Parathyroid adenoma (tissue), 2 donors: ENCODE measurements at regions not wholly inside any gene's neighbourhood (a gene's known extent, or its start where the extent isn't known, plus 50 kb on each side); places are given as distances from the start of the nearest gene placed in this dataset.

Experiments used
- H2AFZ ChIP-seq: fragments of 300-600 bp; sonication (generic); one replicate; pipeline ENCODE4 v1.7.0; 2017; ENCODE audit warnings: antibody characterized with exemption, mild to moderate bottlenecking
- H3K27ac ChIP-seq: fragments of 300-600 bp; sonication (generic); one replicate; pipeline ENCODE4 v1.7.0; 2017
- H3K27me3 ChIP-seq: fragments of 300-600 bp; sonication (generic); one replicate; pipeline ENCODE4 v1.7.0; 2017; ENCODE audit warnings: low read length; ENCODE audit not compliant: control insufficient read depth, insufficient read depth
- H3K36me3 ChIP-seq: fragments of 300-600 bp; sonication (generic); one replicate; pipeline ENCODE4 v1.7.0; 2017; ENCODE audit warnings: low read length; ENCODE audit not compliant: control insufficient read depth, insufficient read depth
- H3K4me1 ChIP-seq: fragments of 300-600 bp; sonication (generic); one replicate; pipeline ENCODE4 v1.7.0; 2017; ENCODE audit warnings: control low read depth
- H3K4me2 ChIP-seq: fragments of 300-600 bp; sonication (generic); one replicate; pipeline ENCODE4 v1.7.0; 2017; ENCODE audit warnings: low read length
- H3K4me3 ChIP-seq: fragments of 300-600 bp; sonication (generic); one replicate; pipeline ENCODE4 v1.7.0; 2017; ENCODE audit warnings: low read depth, low read length
- H3K79me2 ChIP-seq: fragments of 300-600 bp; sonication (generic); one replicate; pipeline ENCODE4 v1.7.0; 2017; ENCODE audit warnings: control low read depth
- H3K9ac ChIP-seq: fragments of 300-600 bp; sonication (generic); one replicate; pipeline ENCODE4 v1.7.0; 2017; ENCODE audit warnings: mild to moderate bottlenecking
- H3K9me3 ChIP-seq: fragments of 300-600 bp; sonication (generic); one replicate; pipeline ENCODE4 v1.7.0; 2017; ENCODE audit warnings: low read length; ENCODE audit not compliant: control insufficient read depth
- TF ChIP-seq, protein P1 (sequence below): fragments of 300-600 bp; sonication (generic); IDR thresholded peaks from one replicate; pipeline ENCODE4 v1.7.0; 2017; ENCODE audit warnings: antibody characterized with exemption, mild to moderate bottlenecking
- donor health status: primary hyperparathyroidism.

DNA sequence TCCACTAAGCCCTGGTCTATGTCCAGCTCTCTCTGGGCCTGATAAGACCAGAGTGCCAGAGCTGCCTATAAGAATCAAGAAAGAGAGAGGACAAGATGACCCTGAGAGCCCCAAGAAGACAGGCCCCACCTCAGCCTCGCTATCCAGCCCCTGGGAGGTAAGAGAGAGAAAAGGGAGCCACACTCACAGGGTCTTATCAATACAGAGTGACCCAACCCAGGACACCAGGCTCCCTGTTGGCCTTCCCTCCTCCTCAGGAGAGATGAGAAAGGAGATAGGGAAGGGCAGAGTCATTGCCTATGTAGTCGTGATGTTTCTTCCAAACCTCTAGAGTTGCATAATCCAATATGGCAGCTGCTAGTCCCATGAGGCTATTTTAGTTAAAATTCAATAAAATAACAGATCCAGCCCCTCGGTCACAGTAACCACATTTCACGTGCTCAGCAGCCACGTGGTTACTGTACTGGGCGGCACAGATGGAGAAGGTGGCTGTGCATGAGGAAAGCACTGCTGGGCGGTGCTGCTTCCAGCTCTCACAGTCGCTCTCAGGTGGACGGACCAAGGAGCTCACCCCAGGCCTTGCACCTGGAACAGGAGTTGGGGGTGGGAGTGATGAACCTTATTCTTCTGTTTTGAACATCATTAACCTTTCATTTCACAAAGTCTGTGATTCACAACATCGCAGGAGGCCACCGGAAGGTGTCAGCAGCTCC, 525.8 kb downstream of the SHQ1 start:
- H3K27ac ChIP-seq, result no peak overlapping the region
- no peak overlapping the region for H3K4me3 ChIP-seq
- no peaks in the 10 kb centered on the region for H3K79me2 ChIP-seq
- TF ChIP-seq, protein P1, sequence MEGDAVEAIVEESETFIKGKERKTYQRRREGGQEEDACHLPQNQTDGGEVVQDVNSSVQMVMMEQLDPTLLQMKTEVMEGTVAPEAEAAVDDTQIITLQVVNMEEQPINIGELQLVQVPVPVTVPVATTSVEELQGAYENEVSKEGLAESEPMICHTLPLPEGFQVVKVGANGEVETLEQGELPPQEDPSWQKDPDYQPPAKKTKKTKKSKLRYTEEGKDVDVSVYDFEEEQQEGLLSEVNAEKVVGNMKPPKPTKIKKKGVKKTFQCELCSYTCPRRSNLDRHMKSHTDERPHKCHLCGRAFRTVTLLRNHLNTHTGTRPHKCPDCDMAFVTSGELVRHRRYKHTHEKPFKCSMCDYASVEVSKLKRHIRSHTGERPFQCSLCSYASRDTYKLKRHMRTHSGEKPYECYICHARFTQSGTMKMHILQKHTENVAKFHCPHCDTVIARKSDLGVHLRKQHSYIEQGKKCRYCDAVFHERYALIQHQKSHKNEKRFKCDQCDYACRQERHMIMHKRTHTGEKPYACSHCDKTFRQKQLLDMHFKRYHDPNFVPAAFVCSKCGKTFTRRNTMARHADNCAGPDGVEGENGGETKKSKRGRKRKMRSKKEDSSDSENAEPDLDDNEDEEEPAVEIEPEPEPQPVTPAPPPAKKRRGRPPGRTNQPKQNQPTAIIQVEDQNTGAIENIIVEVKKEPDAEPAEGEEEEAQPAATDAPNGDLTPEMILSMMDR, result no peak
- H3K9ac ChIP-seq, result no peak overlapping the region
- H2AFZ ChIP-seq, result no peak overlapping the region
- no peaks in the 10 kb centered on the region for H3K9me3 ChIP-seq
- no peaks in the 10 kb centered on the region for H3K27me3 ChIP-seq
- no peaks in the 10 kb centered on the region for H3K36me3 ChIP-seq
- no peaks in the 10 kb centered on the region for H3K4me1 ChIP-seq
- H3K4me2 ChIP-seq, result no peak overlapping the region

DNA sequence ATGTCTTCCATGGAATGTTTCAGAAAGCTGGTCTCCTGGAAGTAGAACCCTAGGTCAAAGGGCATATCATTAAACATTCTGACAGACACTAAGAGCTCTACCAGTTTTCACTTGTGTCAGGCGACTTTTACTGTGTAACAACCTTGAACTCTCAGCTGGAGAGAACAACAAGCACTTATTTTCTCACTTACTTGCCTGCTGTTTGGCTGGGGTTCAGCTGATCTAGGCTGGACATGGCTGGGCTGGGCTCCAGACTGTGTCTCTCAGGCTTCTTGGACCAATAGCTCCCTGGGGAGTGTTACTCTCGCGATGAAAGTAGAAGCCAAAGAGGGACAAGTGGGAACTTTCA, 527.3 kb downstream of the SHQ1 start:
- Histone ChIP-seq H3K36me3 (no peaks in the 10 kb centered on the region), H3K27me3 (no peaks in the 10 kb centered on the region), H3K4me2 (no peak overlapping the region), H3K9me3 (no peaks in the 10 kb centered on the region), H3K79me2 (no peaks in the 10 kb centered on the region), H3K9ac (no peak overlapping the region), H3K27ac (no peak overlapping the region), H3K4me1 (no peaks in the 10 kb centered on the region), H3K4me3 (no peak overlapping the region), H2AFZ (no peak overlapping the region)
- TF ChIP-seq, protein P1, result no peak

DNA sequence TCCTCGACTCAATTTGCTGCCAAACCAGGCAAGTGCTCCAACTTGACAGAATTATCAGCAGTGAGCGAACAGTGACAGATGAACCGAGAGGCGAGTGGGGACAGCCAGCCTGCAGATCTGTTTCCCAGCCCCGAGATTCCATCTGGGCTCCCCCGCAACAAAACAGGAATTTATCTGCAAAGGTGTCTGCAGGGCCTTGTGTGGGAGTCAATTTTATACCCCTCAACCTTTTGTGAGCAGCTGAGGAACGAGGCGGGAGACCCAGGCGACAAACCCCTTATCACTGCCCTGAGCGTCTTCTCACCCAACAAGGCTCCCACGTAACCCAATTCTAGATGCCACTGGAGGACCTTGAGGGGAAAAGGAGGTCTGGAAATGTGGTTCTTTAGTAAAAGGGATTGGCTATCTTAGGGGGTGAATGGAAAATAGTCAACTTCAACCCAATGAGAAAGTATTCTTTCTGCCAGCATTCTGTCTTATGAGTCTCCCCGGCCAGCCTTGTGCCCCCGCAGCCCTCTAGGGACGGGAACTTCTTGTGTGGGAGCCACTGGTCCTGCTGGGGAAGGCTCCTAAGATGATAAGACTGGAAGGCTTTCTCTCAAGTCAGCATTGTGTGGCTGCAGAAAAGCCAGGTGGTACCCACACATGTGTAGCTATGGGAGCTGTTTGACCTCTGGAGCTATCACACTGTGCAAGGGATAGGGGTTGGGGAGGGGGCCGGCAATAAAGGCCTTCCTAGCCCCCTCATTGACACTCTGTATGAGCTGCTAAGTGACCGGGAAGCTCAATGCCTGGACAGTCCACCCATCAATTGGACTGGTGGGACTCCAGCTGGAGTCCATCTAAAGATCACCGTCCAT, 527.9 kb downstream of the SHQ1 start:
- no peak overlapping the region for H3K4me2 ChIP-seq
- no peak overlapping the region for H2AFZ ChIP-seq
- no peak overlapping the region for H3K27ac ChIP-seq
- TF ChIP-seq, protein P1, result no peak
- H3K27me3 ChIP-seq, result no peaks in the 10 kb centered on the region
- no peaks in the 10 kb centered on the region for H3K79me2 ChIP-seq
- no peak overlapping the region for H3K4me3 ChIP-seq
- H3K36me3 ChIP-seq, result no peaks in the 10 kb centered on the region
- H3K4me1 ChIP-seq, result no peaks in the 10 kb centered on the region
- H3K9me3 ChIP-seq, result no peaks in the 10 kb centered on the region
- no peak overlapping the region for H3K9ac ChIP-seq

DNA sequence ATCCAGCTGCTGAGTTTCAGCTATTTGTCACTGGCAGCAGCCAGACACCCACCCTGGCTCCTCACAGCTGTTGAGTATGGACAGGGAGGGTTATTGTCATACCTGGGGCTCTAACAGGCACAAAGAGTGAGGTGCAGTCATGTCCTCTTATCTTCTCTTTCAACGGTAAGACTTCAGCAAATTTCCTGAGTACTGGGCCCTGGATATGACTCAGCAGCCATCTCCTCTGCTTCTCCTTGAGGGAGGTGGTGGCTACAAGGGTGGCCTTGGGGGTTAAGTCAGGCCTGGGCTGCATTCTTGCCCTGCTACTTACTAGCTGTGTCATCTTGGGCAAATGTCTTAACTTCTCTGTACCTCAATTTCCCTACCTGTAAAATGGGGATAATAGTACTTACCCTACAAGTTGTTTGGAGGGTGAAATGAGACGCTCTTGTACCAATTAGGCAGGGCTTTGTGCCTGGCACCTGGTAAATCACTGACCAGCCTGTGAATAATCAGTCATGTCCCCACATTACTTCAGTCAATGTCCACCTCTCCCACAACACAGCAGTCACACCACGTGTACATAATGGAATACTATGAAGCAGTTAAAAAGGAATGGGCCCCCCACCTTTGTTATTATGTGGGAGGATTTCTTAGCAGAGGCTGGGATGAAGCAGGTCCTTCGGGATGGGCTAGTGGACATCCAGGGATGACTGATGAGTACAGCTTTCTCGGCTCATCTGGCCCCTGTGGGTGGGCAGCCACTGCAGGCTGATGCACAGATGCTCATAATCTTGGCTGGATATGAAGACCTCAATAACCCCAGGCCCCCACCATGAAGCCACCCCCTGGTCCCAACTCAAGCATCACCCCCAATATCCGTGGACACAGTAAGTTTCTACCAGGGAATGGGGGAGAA, 528.8 kb downstream of the SHQ1 start:
- H3K4me2 ChIP-seq, result no peak overlapping the region
- H3K27me3 ChIP-seq, result no peaks in the 10 kb centered on the region
- TF ChIP-seq, protein P1, result no peak
- no peak overlapping the region for H3K4me3 ChIP-seq
- H3K4me1 ChIP-seq, result no peaks in the 10 kb centered on the region
- H3K79me2 ChIP-seq, result no peaks in the 10 kb centered on the region
- no peak overlapping the region for H3K27ac ChIP-seq
- H3K9ac ChIP-seq, result no peak overlapping the region
- no peak overlapping the region for H2AFZ ChIP-seq
- H3K9me3 ChIP-seq, result no peaks in the 10 kb centered on the region
- no peaks in the 10 kb centered on the region for H3K36me3 ChIP-seq
